GM12865 (cell line): ENCODE measurements at regions not wholly inside any gene's neighbourhood (a gene's known extent, or its start where the extent isn't known, plus 50 kb on each side); places are given as distances from the start of the nearest gene placed in this dataset.

Source experiments
- DNase-seq: peaks from one replicate; pipeline ENCODE4 v3.0.0; 2010; ENCODE audit warnings: low read depth
- H3K4me3 ChIP-seq: 2 replicates; pipeline ENCODE4 v1.5.1; 2011; ENCODE audit warnings: mild to moderate bottlenecking, low read depth, low read length, control low read depth
- CTCF ChIP-seq: IDR thresholded peaks from 2 replicates; pipeline ENCODE4 v1.5.1; 2011; ENCODE audit warnings: low read length, control low read depth, low read depth, inconsistent platforms; ENCODE audit not compliant: insufficient read depth; ENCODE audit errors: missing control alignments

DNA sequence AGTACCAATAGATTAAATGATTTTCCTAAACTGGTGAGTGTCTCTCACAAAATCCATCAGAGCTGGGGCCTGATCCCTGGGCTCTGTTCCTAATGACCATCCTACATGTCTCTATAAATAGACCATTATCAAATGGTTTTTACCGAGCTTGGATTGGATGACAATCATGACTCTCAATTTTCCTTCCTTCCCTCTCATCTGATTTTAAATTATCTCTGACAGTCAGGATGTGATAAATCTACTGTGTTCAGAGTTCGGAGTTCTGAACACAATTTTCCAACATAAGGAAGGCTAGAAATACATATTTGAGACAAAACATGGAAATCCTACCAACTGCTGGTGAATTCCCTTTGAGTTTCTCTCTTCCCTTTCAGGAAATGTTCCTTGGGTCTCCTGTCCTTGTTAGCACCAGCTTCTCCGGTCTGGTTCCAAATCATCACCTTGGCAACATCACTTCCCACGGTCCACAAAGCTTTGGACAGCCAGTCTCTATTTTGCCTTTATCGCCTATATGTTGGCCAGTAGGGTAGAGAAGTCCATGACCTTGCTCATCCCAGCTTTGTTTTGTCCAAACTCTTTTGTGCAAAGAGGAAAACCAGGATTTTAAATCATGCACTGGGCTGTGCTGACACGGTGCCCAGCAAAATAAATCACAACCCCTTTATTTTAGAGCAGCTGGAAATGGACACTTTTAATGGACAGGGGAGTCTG is 139.6 kb upstream of the ITGA6 start:
- no peak for TF ChIP-seq CTCF
- H3K4me3 ChIP-seq, result no peak overlapping the region
- DNase-seq, result no peak

DNA sequence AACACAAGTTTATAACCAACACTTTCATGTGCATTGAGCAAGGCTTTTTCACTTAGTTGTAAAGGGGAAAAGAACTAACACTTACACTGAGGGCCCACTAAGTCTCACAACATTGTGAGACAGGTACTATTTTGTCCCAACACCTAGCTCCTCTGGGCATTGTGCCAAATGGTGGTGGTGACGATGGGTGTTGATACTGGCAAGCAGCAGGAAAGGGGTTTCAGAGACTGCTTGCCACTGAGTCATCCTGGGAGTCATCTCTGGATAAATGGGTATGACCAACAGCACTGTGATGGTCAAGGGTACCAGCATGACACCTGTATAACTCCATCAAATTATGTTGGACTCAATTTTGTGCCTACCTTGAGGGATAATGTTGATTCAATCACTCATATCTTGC is 138.8 kb upstream of the ITGA6 start:
- DNase-seq, result no peak
- H3K4me3 ChIP-seq, result no peak overlapping the region
- no peak for TF ChIP-seq CTCF

- no peak overlapping the region for H3K4me3 ChIP-seq
- DNase-seq, result no peak
- no peak for TF ChIP-seq CTCF
Observed at GRCh38 chr2:172293952-172294351, 133.4 kb upstream of the ITGA6 start.

DNA sequence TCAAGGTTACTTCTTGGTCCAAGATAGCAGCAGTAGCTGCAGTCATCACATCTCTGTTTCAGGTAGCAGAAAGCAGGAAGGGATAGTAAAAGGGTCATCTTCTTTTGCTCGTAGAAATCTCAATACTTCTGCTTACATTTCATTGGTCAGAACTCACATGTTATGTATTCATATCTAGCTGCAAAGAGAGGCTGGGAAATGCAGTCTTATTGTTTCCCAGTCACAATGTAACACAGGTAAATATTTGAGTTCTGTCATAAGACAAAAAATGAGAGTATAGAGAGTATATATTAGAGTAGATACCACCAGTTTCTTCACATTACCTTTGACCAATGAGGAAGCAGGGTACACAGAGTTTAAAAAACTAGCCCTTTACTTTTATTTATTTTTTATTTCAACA is 132.4 kb upstream of the ITGA6 start:
- no peak for TF ChIP-seq CTCF
- H3K4me3 ChIP-seq, result no peak overlapping the region
- no peak for DNase-seq

DNA sequence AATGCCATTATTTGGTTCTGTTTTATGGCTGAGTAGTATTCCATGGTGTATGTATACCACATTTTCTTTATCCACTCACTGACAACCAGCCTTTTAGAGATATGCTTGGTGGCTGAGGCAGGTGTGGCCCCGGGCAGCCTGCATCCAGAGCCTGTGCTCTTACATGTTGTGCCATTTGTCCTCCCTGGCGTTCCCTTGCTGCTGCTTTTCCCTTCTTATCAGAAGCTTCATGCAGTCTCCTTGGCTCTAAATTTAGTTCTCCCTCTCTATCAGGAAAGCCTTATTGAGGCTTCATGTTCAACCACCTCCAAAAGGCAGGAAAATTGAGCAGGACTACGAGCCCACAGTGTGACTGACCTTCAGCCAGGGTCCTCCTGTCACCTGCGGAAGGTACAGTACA is 131.7 kb upstream of the ITGA6 start:
- H3K4me3 ChIP-seq, result no peak overlapping the region
- DNase-seq, result no peak
- TF ChIP-seq CTCF, result no peak

- H3K4me3 ChIP-seq, result no peak overlapping the region
- DNase-seq, result no peak
- no peak for TF ChIP-seq CTCF
Observed at GRCh38 chr2:172296267-172297046, 130.9 kb upstream of the ITGA6 start.

GRCh38 chr2:172297531-172297930 is 129.9 kb upstream of the ITGA6 start:
- H3K4me3 ChIP-seq, result no peak overlapping the region
- TF ChIP-seq CTCF, result no peak
- no peak for DNase-seq
